ENCODE measurements at regions not wholly inside any gene's neighbourhood (a gene's known extent, or its start where the extent isn't known, plus 50 kb on each side); places are given as distances from the start of the nearest gene placed in this dataset.

GRCh38 chr6:167643223-167643622 lies 183.5 kb upstream of the AFDN start:
- DNase-seq (ENCODE audit: low read depth), result no peak

- no peak for DNase-seq (ENCODE audit: low read depth)
Observed at GRCh38 chr6:167643716-167644115, 183.0 kb upstream of the AFDN start.

GRCh38 chr6:167644412-167645132 lies 182.1 kb upstream of the AFDN start:
- DNase-seq (ENCODE audit: low read depth), result no peak

- DNase-seq (ENCODE audit: low read depth), result no peak
Observed at GRCh38 chr6:167645368-167645767, 181.3 kb upstream of the AFDN start.

GRCh38 chr6:167647306-167647705 lies 179.4 kb upstream of the AFDN start:
- DNase-seq (ENCODE audit: low read depth), result no peak

GRCh38 chr6:167647737-167648470 lies 178.8 kb upstream of the AFDN start:
- DNase-seq (ENCODE audit: low read depth), result no peak

- no peak for DNase-seq (ENCODE audit: low read depth)
Observed at GRCh38 chr6:167648501-167649278, 178.0 kb upstream of the AFDN start.

- no peak for DNase-seq (ENCODE audit: low read depth)
Observed at GRCh38 chr6:167649476-167649875, 177.2 kb upstream of the AFDN start.

GRCh38 chr6:167650730-167651317 lies 175.9 kb upstream of the AFDN start:
- DNase-seq (ENCODE audit: low read depth), result no peak

GRCh38 chr6:167651318-167652041 lies 175.2 kb upstream of the AFDN start:
- no peak for DNase-seq (ENCODE audit: low read depth)

- DNase-seq (ENCODE audit: low read depth), result no peak
Observed at GRCh38 chr6:167652042-167652700, 174.5 kb upstream of the AFDN start.

GRCh38 chr6:167652701-167653095 lies 174.0 kb upstream of the AFDN start:
- DNase-seq (ENCODE audit: low read depth), result no peak

- no peak for DNase-seq (ENCODE audit: low read depth)
Observed at GRCh38 chr6:167653561-167653960, 173.2 kb upstream of the AFDN start.

- no peak for DNase-seq (ENCODE audit: low read depth)
Observed at GRCh38 chr6:167654389-167654788, 172.3 kb upstream of the AFDN start.

- DNase-seq (ENCODE audit: low read depth), result no peak
Observed at GRCh38 chr6:167655174-167655821, 171.4 kb upstream of the AFDN start.

GRCh38 chr6:167658106-167658505 lies 168.6 kb upstream of the AFDN start:
- no peak for DNase-seq (ENCODE audit: low read depth)

GRCh38 chr6:167659046-167659445 lies 167.7 kb upstream of the AFDN start:
- no peak for DNase-seq (ENCODE audit: low read depth)

GRCh38 chr6:167660424-167660823 lies 166.3 kb upstream of the AFDN start:
- no peak for DNase-seq (ENCODE audit: low read depth)

- no peak for DNase-seq (ENCODE audit: low read depth)
Observed at GRCh38 chr6:167660944-167661551, 165.7 kb upstream of the AFDN start.

GRCh38 chr6:167661552-167662044 lies 165.1 kb upstream of the AFDN start:
- no peak for DNase-seq (ENCODE audit: low read depth)

All from stimulated activated CD8-positive, alpha-beta memory T cell treated with anti-CD3 and anti-CD28 coated beads, Interleukin-15, amount 100 ng/mL, for 24 hours (primary cell).